Astrocyte of the cerebellum (primary cell): ENCODE measurements at regions not wholly inside any gene's neighbourhood (a gene's known extent, or its start where the extent isn't known, plus 50 kb on each side); places are given as distances from the start of the nearest gene placed in this dataset.
"Not testable (repeated sequence)": the region's sequence is repeated elsewhere in the genome, so short reads cannot be mapped to it uniquely, and the experiment has no call there.

ENCODE experiments used
- DNase-seq: peaks from one replicate; pipeline ENCODE4 v3.0.0-alpha.2; 2011; ENCODE audit warnings: low read depth
- H3K4me3 ChIP-seq: 2 replicates; pipeline ENCODE4 v1.5.1; 2011; ENCODE audit warnings: mild to moderate bottlenecking, low read depth, low read length, moderate library complexity
- in situ Hi-C: cut with HindIII; loops from 2 replicates; pipeline ENCODE4 v1.10.0; 2017; ENCODE audit warnings: low sequenced_read_pairs
- TF ChIP-seq, protein P1 (sequence below): IDR thresholded peaks from 2 replicates; pipeline ENCODE4 v1.5.1; 2012; ENCODE audit warnings: low read length, low read depth, moderate library complexity, mild to moderate bottlenecking; ENCODE audit errors: missing control alignments

GRCh38 chr17:14525551-14526455, 224.9 kb downstream of the HS3ST3B1 start:
- TF ChIP-seq, protein P1, sequence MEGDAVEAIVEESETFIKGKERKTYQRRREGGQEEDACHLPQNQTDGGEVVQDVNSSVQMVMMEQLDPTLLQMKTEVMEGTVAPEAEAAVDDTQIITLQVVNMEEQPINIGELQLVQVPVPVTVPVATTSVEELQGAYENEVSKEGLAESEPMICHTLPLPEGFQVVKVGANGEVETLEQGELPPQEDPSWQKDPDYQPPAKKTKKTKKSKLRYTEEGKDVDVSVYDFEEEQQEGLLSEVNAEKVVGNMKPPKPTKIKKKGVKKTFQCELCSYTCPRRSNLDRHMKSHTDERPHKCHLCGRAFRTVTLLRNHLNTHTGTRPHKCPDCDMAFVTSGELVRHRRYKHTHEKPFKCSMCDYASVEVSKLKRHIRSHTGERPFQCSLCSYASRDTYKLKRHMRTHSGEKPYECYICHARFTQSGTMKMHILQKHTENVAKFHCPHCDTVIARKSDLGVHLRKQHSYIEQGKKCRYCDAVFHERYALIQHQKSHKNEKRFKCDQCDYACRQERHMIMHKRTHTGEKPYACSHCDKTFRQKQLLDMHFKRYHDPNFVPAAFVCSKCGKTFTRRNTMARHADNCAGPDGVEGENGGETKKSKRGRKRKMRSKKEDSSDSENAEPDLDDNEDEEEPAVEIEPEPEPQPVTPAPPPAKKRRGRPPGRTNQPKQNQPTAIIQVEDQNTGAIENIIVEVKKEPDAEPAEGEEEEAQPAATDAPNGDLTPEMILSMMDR = no peak
- in situ Hi-C loops = no loop called here
- no peak overlapping the region for H3K4me3 ChIP-seq
- DNase-seq = no peak

GRCh38 chr17:14522795-14523387, 222.0 kb downstream of the HS3ST3B1 start:
- DNase-seq = no peak
- no peak overlapping the region for H3K4me3 ChIP-seq
- TF ChIP-seq, protein P1 = no peak
- in situ Hi-C loops = no loop called here

DNA sequence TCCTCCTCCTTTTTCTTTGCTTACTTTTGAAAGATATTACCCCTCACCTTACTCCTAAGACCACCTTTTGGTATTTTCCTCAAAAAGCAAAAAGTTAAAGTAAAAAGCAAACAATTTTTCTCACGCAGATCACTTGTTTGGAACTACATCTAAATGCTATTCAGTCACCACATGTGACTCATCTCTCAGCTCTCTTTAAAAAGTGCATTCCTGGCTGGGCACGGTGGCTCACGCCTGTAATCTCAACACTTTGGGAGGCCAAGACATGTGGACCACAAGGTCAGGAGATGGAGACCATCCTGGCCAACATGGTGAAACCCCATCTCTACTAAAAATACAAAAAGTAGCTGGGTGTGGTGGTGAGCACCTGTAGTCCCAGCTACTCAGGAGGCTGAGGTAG, 218.0 kb downstream of the HS3ST3B1 start:
- DNase-seq, H3K4me3 ChIP-seq, in situ Hi-C loops: not testable (repeated sequence)

DNA sequence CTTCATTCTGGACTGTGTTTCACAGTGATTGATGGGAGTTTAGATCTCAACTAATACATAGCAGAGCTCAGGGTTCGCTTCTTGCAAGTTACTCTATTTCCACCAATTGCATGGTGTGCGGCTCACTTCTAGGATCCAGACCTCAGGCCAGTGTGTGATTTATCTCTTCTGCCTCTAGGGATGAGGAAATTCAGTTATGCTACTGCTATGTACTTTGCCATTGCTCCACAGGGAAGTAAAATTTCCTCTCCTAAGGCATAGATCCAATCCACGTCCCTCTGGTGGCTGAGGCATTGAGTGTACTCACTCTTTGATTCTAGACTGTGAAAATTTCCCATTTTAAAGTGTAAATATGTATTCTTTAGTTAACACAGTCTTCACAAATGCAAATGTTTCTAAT, 214.1 kb downstream of the HS3ST3B1 start:
- no peak overlapping the region for H3K4me3 ChIP-seq
- no peak for DNase-seq
- TF ChIP-seq, protein P1 = no peak
- in situ Hi-C loops = no loop called here

GRCh38 chr17:14513835-14514234, 213.0 kb downstream of the HS3ST3B1 start:
- H3K4me3 ChIP-seq = no peak overlapping the region
- in situ Hi-C loops = no loop called here
- DNase-seq = no peak
- TF ChIP-seq, protein P1 = no peak

DNA sequence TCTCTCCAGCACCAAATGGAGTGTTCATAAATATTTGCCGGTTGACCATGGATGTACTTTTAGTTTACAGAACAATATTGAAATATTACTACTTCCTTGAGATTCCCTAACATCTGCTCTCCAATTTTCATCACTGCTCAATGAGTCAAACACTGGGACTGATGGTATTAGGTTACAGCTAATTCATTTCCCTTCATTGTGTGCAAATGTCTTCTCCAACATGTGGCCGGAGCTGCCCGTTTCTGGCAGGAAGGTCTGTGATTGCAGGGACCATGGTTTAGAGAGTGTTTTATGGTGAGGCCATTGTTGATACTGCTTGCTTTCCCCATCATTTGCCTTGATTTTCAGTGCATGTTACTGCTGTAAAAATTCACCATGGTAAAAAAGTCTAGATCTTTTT, 209.3 kb downstream of the HS3ST3B1 start:
- TF ChIP-seq, protein P1 = no peak
- no peak for DNase-seq
- no peak overlapping the region for H3K4me3 ChIP-seq
- in situ Hi-C loops = no loop called here

GRCh38 chr17:14508156-14508555, 207.3 kb downstream of the HS3ST3B1 start:
- TF ChIP-seq, protein P1 = no peak
- H3K4me3 ChIP-seq = no peak overlapping the region
- in situ Hi-C loops = no loop called here
- DNase-seq = no peak
